H1 (cell line): ENCODE measurements at regions not wholly inside any gene's neighbourhood (a gene's known extent, or its start where the extent isn't known, plus 50 kb on each side); places are given as distances from the start of the nearest gene placed in this dataset.

Experiments
- CTCF ChIA-PET: fragments of 300-600 bp; sonication (Branson Sonifier 250); formaldehyde crosslinking; loops from one replicate; lab custom pipeline; 2021; ENCODE audit not compliant: partially characterized antibody; lab: Charles Lee
- POLR2A ChIA-PET: fragments of 300-600 bp; sonication (Branson Sonifier 250); formaldehyde crosslinking; loops from one replicate; lab custom pipeline; 2021; ENCODE audit warnings: inconsistent platforms; ENCODE audit not compliant: partially characterized antibody; lab: Charles Lee
- DNase-seq, 2 experiments: peaks; one replicate each; pipeline versions ENCODE4 v3.0.0 to v3.0.0-alpha.2; 2010 to 2022; ENCODE audit warnings: low spot score in 2 of 2, low read depth in 1 of 2, mixed read lengths in 1 of 2
- FAIRE-seq: peaks from 2 replicates; lab custom pipeline; 2011; peaks lifted over from hg19 to GRCh38; lab: Jason Lieb, UNC
- H2AFZ ChIP-seq: 2 replicates; pipeline ENCODE4 v1.8.1; 2012; ENCODE audit warnings: low read length, inconsistent platforms
- H2AK5ac ChIP-seq: 2 replicates; pipeline ENCODE4 v1.6.1; 2013; ENCODE audit warnings: low read depth, low read length
- H2BK120ac ChIP-seq: replicated peaks from 2 replicates; pipeline ENCODE3; 2013; ENCODE audit warnings: low read depth, low read length, inconsistent platforms
- H2BK12ac ChIP-seq: 2 replicates; pipeline ENCODE4 v1.6.1; 2013; ENCODE audit warnings: low read depth, low read length
- H2BK15ac ChIP-seq: 2 replicates; pipeline ENCODE4 v1.6.1; 2013; ENCODE audit warnings: low read length
- H2BK20ac ChIP-seq: 2 replicates; pipeline ENCODE4 v1.6.1; 2013; ENCODE audit warnings: low read length
- H2BK5ac ChIP-seq: 2 replicates; pipeline ENCODE4 v1.6.1; 2013; ENCODE audit warnings: low read depth, low read length
- H3K14ac ChIP-seq: 2 replicates; pipeline ENCODE4 v1.6.1; 2013; ENCODE audit warnings: inconsistent platforms; ENCODE audit not compliant: insufficient read length
- H3K18ac ChIP-seq: 2 replicates; pipeline ENCODE4 v1.6.1; 2013; ENCODE audit warnings: low read length; ENCODE audit errors: extremely low read depth
- H3K23ac ChIP-seq: 2 replicates; pipeline ENCODE4 v1.6.1; 2013; ENCODE audit warnings: inconsistent platforms; ENCODE audit not compliant: insufficient read length
- H3K23me2 ChIP-seq: 2 replicates; pipeline ENCODE4 v1.6.1; 2013; ENCODE audit warnings: low read depth, low read length
- H3K27ac ChIP-seq: 2 replicates; pipeline ENCODE4 v1.6.1; 2011; ENCODE audit warnings: low read depth, low read length, inconsistent platforms
- H3K27me3 ChIP-seq, 4 experiments: replicated peaks in 1 of 4; 1 replicate in 1 of 4; 2 replicates in 3 of 4; pipeline versions ENCODE4 v1.6.1 to v1.8.1; 2011 to 2013; ENCODE audit warnings: low read length in 3 of 4, mild to moderate bottlenecking in 3 of 4, inconsistent platforms in 2 of 4, mixed read lengths in 2 of 4, moderate library complexity in 1 of 4; ENCODE audit not compliant: control insufficient read depth in 3 of 4, insufficient read depth in 3 of 4; ENCODE audit errors: extremely low read depth in 1 of 4
- H3K36me3 ChIP-seq, 4 experiments: 2 replicates each; pipeline versions ENCODE4 v1.6.1 to v1.8.1; 2011 to 2013; ENCODE audit warnings: mild to moderate bottlenecking in 4 of 4, low read length in 3 of 4, moderate library complexity in 2 of 4, control low read depth in 1 of 4, inconsistent platforms in 1 of 4; ENCODE audit not compliant: insufficient read depth in 4 of 4, control insufficient read depth in 2 of 4
- H3K4ac ChIP-seq: replicated peaks from 2 replicates; pipeline ENCODE3; 2013; ENCODE audit warnings: low read length, low read depth, mixed read lengths, inconsistent platforms; ENCODE audit not compliant: insufficient read length
- H3K4me1 ChIP-seq, 4 experiments: replicated peaks in 1 of 4; 1 replicate in 1 of 4; 2 replicates in 3 of 4; pipeline versions ENCODE4 v1.6.1 to v1.8.1; 2011 to 2013; ENCODE audit warnings: low read length in 3 of 4, inconsistent platforms in 2 of 4, mixed read lengths in 1 of 4; ENCODE audit not compliant: insufficient read depth in 4 of 4, control insufficient read depth in 3 of 4
- H3K4me2 ChIP-seq, 2 experiments: 2 replicates each; pipeline versions ENCODE4 v1.6.1 to v1.8.1; 2011 to 2013; ENCODE audit warnings: low read depth in 2 of 2, low read length in 2 of 2, control low read depth in 1 of 2, inconsistent platforms in 1 of 2, mild to moderate bottlenecking in 1 of 2; ENCODE audit not compliant: insufficient read depth in 1 of 2
- H3K4me3 ChIP-seq, 4 experiments: fragments of 200-600, 300-600 bp in 1 of 4; sonication (generic), shearing (Covaris generic), sonication (Bioruptor Twin) in 1 of 4; 2 replicates each; pipeline versions ENCODE4 v1.5.1 to v1.8.1; 2011 to 2016; ENCODE audit warnings: low read length in 4 of 4, low read depth in 3 of 4, control low read depth in 2 of 4, inconsistent platforms in 2 of 4, mild to moderate bottlenecking in 2 of 4, mixed read lengths in 1 of 4, moderate library complexity in 1 of 4; ENCODE audit not compliant: insufficient read depth in 2 of 4; ENCODE audit errors: extremely low read depth in 1 of 4
- H3K56ac ChIP-seq: replicated peaks from 2 replicates; pipeline ENCODE3; 2013; ENCODE audit warnings: low read depth, mild to moderate bottlenecking, mixed read lengths, low read length, inconsistent platforms; ENCODE audit not compliant: insufficient read length
- H3K79me1 ChIP-seq: 2 replicates; pipeline ENCODE4 v1.6.1; 2013; ENCODE audit warnings: low read depth, low read length, control low read depth
- H3K79me2 ChIP-seq, 2 experiments: 2 replicates each; pipeline versions ENCODE4 v1.6.1 to v1.8.1; 2012 to 2013; ENCODE audit warnings: low read length in 2 of 2, mild to moderate bottlenecking in 2 of 2, inconsistent platforms in 1 of 2; ENCODE audit not compliant: insufficient read depth in 2 of 2, control insufficient read depth in 1 of 2
- H3K9ac ChIP-seq, 4 experiments: replicated peaks in 1 of 4; 1 replicate in 1 of 4; 2 replicates in 3 of 4; pipeline versions ENCODE4 v1.6.1 to v1.8.1; 2011 to 2013; ENCODE audit warnings: low read depth in 3 of 4, low read length in 3 of 4, control low read depth in 2 of 4, mild to moderate bottlenecking in 2 of 4, moderate library complexity in 2 of 4, inconsistent platforms in 1 of 4; ENCODE audit errors: extremely low read depth in 1 of 4
- H3K9me3 ChIP-seq, 2 experiments: 2 replicates each; pipeline versions ENCODE4 v1.6.1 to v1.8.1; 2012 to 2013; ENCODE audit warnings: mild to moderate bottlenecking in 2 of 2, moderate library complexity in 2 of 2, control low read depth in 1 of 2, inconsistent platforms in 1 of 2, low read depth in 1 of 2, low read length in 1 of 2, mixed read lengths in 1 of 2; ENCODE audit not compliant: insufficient read depth in 2 of 2
- H4K20me1 ChIP-seq, 2 experiments: replicated peaks in 1 of 2; 2 replicates each; pipeline versions ENCODE3 to v1.8.1; 2011 to 2013; ENCODE audit warnings: inconsistent platforms in 2 of 2, low read length in 2 of 2, mild to moderate bottlenecking in 1 of 2; ENCODE audit not compliant: insufficient read depth in 2 of 2, control insufficient read depth in 1 of 2
- H4K5ac ChIP-seq: 2 replicates; pipeline ENCODE4 v1.6.1; 2013; ENCODE audit warnings: low read length, low read depth, mixed read lengths, inconsistent platforms; ENCODE audit not compliant: insufficient read length
- H4K8ac ChIP-seq: 2 replicates; pipeline ENCODE4 v1.8.0; 2013; ENCODE audit warnings: mild to moderate bottlenecking, moderate library complexity, low read length, inconsistent platforms; ENCODE audit not compliant: insufficient read depth; ENCODE audit errors: extremely low read depth
- H4K91ac ChIP-seq: replicated peaks from 2 replicates; pipeline ENCODE3; 2013; ENCODE audit warnings: low read length, mixed read lengths, inconsistent platforms; ENCODE audit not compliant: insufficient read length
- ATF3 ChIP-seq: IDR thresholded peaks from 2 replicates; pipeline ENCODE4 v1.6.1; 2011; ENCODE audit warnings: low read depth, mild to moderate bottlenecking, low read length; ENCODE audit not compliant: insufficient read depth
- BCL11A ChIP-seq, 2 experiments: IDR thresholded peaks; one replicate each; pipeline ENCODE4 v1.6.1; 2011; ENCODE audit warnings: low read depth in 2 of 2, low read length in 2 of 2, mild to moderate bottlenecking in 2 of 2
- FOSL1 ChIP-seq: IDR thresholded peaks from 2 replicates; pipeline ENCODE4 v1.6.1; 2011; ENCODE audit warnings: mild to moderate bottlenecking, low read depth, low read length, moderate library complexity; ENCODE audit not compliant: insufficient read depth
- KDM1A ChIP-seq: fragments of 200-600, 300-600 bp; sonication (generic); IDR thresholded peaks from 2 replicates; pipeline ENCODE4 v1.7.1; 2016; ENCODE audit warnings: mild to moderate bottlenecking, low read length, borderline replicate concordance
- RAD21 ChIP-seq, 2 experiments: IDR thresholded peaks in 1 of 2; conservative IDR thresholded peaks in 1 of 2; 2 replicates each; pipeline ENCODE4 v1.6.1; 2011; ENCODE audit warnings: low read depth in 2 of 2, low read length in 2 of 2, improper control_type of control experiment in 1 of 2, inconsistent platforms in 1 of 2, mild to moderate bottlenecking in 1 of 2, moderate library complexity in 1 of 2
- SIN3A ChIP-seq, 2 experiments: IDR thresholded peaks in 1 of 2; conservative IDR thresholded peaks in 1 of 2; 2 replicates each; pipeline ENCODE4 v1.6.1; 2011 to 2012; ENCODE audit warnings: low read length in 2 of 2, improper control_type of control experiment in 1 of 2, low read depth in 1 of 2, mild to moderate bottlenecking in 1 of 2
- SIX5 ChIP-seq: IDR thresholded peaks from 2 replicates; pipeline ENCODE4 v1.6.1; 2011; ENCODE audit warnings: mild to moderate bottlenecking, low read depth, low read length
- ZNF274 ChIP-seq: IDR thresholded peaks from 2 replicates; pipeline ENCODE4 v1.7.0; 2012; ENCODE audit warnings: low read length, borderline replicate concordance; ENCODE audit errors: extremely low read depth
- WGBS, 2 experiments: shearing (Covaris generic) in 1 of 2; methylation state at CpG; one replicate each; pipeline versions ENCODE4 v1.1.6 to v1.1.7; 2013 to 2015; ENCODE audit warnings: low lambda C conversion rate in 2 of 2, mixed read lengths in 2 of 2, inconsistent platforms in 1 of 2, low coverage in 1 of 2, missing lambda C conversion rate in 1 of 2; ENCODE audit not compliant: insufficient replicate concordance in 2 of 2, insufficient coverage in 1 of 2, insufficient read length in 1 of 2; ENCODE audit errors: extremely low coverage in 1 of 2, missing lambda C conversion rate in 1 of 2; 5-methylcytosine and 5-hydroxymethylcytosine counted together

GRCh38 chr3:13712682-13713180 is 163.8 kb downstream of the FBLN2 start:
- Histone ChIP-seq H3K14ac (no peak overlapping the region), H3K4me1 (0 out of 7 replicates have a peak, but pooled peaks cover 0 to 1% (median 0%) of the 10 kb centered on the region in 4 experiments), H3K36me3 (no peaks in the 10 kb centered on the region), H3K27me3 (no peaks in the 10 kb centered on the region), H4K5ac (no peak overlapping the region), H3K18ac (no peak overlapping the region), H4K8ac (no peak overlapping the region), H2AK5ac (no peak overlapping the region), H2BK120ac (no peak overlapping the region), H3K23me2 (no peaks in the 10 kb centered on the region), H2BK20ac (no peak overlapping the region), H3K79me2 (no peaks in the 10 kb centered on the region), H3K9me3 (peaks cover 0 to 2% of the 10 kb centered on the region in 2 experiments; a peak in 1 of 4 replicates), H3K56ac (no peak overlapping the region), H3K9ac (no peak overlapping the region), H3K4ac (no peak overlapping the region), H4K20me1 (no peaks in the 10 kb centered on the region), H2BK5ac (no peak overlapping the region), H3K23ac (no peak overlapping the region), H4K91ac (no peak overlapping the region), H2BK12ac (no peak overlapping the region), H2AFZ (no peak overlapping the region), H3K27ac (no peak overlapping the region), H3K4me2 (no peak overlapping the region), H2BK15ac (no peak overlapping the region), H3K4me3 (no peak overlapping the region), H3K79me1 (no peaks in the 10 kb centered on the region)
- no peak for TF ChIP-seq RAD21 (IDR thresholded peaks at IDR 0.05 in 1 of 2, conservative IDR thresholded peaks at IDR 0.05 in 1 of 2; ENCODE audit: low read depth in 2 of 2, low read length in 2 of 2)
- TF ChIP-seq ZNF274: no peak
- no peak for TF ChIP-seq SIN3A (conservative IDR thresholded peaks at IDR 0.05 in 1 of 2, IDR thresholded peaks at IDR 0.05 in 1 of 2; ENCODE audit: low read depth in 1 of 2, low read length in 2 of 2)
- no peak for TF ChIP-seq SIX5
- TF ChIP-seq KDM1A: no peak
- TF ChIP-seq ATF3: no peak
- no peak for TF ChIP-seq FOSL1
- no peak for TF ChIP-seq BCL11A (IDR thresholded peaks at IDR 0.05; ENCODE audit: low read depth in 2 of 2, low read length in 2 of 2)
- FAIRE-seq (no peak), DNase-seq (no peak)
- POLR2A ChIA-PET: no interaction called here
- 65% methylated on average over 3 of the region's 3 CpGs; no CpG with 5 or more reads in 1 of the 2 experiments for WGBS, 2 experiments
- CTCF ChIA-PET: no interaction called here
